ENCODE measurements at regions not wholly inside any gene's neighbourhood (a gene's known extent, or its start where the extent isn't known, plus 50 kb on each side); places are given as distances from the start of the nearest gene placed in this dataset.
"Not testable (repeated sequence)": the region's sequence is repeated elsewhere in the genome, so short reads cannot be mapped to it uniquely, and the experiment has no call there.

DNA sequence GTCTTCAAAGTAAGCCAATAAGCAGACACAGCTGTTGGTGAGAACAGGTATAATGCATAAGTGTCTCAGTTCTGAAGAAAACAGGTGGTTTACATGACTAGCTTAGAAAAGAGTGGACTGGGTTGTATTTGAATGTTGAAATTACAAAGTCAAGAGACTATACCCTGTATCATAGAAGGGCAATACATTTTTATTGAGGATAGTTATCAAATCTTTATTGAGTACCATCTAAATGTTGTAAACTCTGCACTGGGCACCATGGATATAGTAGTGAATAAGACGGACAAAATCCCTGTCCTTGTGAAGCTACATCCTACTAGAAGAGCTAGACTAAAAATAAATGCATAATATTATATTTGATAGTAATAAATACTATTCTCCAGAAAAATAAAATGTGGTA, 88.5 kb upstream of the CDC42EP3 start:
- DNase-seq, result not testable (repeated sequence)

GRCh38 chr2:37760471-37760870, 89.0 kb upstream of the CDC42EP3 start:
- DNase-seq, result no peak

GRCh38 chr2:37762281-37762680, 90.8 kb upstream of the CDC42EP3 start:
- DNase-seq, result not testable (repeated sequence)

DNA sequence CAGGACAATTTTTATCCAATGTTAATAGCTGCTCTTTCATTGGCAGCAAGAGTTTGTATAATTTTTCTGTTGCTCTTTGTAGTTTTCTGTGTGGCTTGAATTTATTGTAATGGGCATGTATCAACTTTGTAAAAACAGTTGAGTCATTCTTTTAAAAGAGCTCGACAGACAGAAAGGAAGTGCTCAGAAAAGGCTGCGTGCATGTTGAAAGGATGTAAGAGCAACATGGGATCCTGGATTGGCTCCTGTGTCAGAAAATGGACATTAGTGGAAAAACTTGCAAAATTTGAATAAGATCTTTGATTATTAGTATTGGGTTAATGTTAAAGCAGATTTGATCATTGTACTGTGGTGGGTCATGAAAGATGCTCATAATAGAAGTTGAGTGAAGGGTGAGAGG, 93.3 kb upstream of the CDC42EP3 start:
- no peak for DNase-seq

- DNase-seq, result no peak
These were observed 94.7 kb upstream of the CDC42EP3 start for GRCh38 chr2:37766106-37766505.

DNA sequence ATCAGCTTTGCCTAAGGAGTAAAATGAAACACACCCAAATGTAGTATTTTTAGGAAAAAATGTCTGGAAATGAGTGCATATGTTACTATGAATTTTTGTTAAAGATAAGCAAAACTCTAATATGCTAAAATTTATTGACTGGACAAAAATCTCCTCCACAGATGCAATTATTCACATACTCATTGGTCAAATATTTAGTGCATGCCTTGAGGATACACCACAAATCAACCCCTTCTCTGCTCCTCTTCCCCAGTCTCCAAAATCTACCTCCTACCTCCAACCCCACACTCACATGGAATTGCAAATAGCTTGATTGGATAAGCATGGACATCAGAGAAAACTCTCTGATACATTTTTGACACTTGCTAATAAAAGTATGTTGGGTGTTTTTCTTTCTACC, 95.6 kb upstream of the CDC42EP3 start:
- DNase-seq, result no peak

GRCh38 chr2:37767959-37768925, 96.8 kb upstream of the CDC42EP3 start:
- no peak for DNase-seq

DNA sequence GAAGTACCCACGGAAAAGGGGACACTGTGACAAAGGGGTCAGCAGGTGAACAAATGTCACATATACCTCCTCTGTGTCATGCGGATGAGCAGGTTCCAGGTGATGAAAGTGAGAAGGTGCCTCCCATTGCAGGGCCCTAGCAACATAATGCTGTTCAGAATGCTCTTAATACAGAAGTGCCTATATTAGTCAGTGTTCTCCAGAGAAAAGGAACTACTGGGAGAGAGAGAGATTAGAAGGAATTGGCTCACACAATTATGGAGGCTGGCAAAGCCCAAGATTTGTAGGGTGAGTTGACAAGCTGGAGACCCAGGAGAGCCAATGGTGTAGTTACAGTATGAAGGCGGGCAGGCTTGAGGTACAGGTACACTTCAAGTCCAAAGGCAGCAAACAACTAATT, 98.1 kb upstream of the CDC42EP3 start:
- no peak for DNase-seq

DNA sequence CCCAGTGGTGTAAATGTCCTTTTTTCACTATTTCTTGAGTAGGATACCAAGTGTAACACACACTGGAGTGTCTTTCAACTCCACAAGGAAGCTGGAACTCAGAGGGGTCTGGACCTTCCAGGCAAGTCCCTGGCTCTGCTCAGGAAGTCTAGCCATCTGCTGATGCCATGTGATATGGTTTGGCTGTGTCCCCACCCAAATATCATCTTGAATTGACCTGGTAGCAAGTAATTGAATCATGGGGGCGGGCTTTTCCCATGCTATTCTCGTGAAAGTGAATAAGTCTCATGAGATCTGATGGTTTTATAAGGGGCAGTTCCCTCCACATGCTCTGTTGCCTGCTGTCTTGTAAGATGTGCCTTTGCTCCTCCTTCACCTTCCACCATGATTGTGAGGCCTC, 99.4 kb upstream of the CDC42EP3 start:
- no peak for DNase-seq

DNA sequence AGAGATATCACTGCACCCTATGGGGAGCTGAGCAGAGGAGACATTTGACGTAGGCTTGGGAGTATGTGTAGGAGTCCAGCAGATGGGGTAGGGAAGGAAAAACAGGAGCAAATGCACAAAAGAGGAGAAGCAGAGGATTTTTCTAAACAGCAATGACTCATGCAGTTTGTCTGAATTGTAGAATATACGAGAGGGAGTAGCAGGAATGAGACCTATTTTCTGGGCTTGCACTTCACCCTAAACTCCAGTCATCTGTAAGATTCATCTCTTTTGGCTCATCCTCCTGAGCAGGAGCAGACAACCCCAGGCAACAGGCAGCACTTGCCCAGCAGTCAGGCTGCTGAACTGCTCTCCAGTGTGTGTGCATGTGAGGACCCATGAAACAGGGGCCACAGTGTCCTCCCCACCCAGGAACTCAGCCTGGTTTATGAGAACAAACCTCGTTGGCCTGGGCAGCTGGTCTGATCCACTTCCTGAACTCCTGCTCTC, 100.2 kb upstream of the CDC42EP3 start:
- DNase-seq, result no peak

DNA sequence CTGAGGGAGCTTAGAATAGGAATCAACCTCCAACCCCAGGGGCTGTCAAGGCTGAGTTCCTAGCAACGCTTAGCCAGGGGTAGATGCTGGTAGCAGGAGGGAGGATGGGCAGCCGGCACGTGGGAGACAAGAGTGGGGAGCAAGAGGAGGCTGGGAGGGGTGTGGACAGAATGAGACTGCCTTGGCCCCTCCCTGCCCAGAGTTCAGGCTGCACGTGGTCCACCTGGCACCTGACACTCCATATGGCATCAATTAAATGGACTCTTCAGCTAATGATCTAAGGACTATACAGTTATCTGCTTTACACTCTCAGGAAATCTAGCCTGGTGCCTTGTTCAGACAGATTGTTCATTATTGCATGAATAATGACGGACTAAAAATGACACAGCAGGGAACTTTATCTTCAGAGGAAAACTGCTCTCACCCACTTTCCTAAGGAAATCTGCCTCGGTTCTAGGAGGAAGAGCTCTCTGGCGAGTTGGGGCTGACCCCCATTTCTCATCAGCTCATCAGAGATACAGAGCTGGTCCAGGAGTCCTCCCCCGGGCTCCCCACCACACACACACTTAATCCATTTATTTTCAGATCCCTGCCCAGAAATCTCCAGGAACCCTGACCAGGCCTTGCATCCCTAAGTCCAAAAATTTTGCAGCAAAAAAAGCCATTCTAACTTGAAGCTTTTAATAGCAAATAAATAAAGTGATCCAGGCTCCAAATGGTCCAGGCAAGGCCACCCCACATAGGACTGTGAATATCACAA, 102.1 kb upstream of the CDC42EP3 start:
- no peak for DNase-seq

GRCh38 chr2:37774171-37774944, 102.9 kb upstream of the CDC42EP3 start:
- not testable (repeated sequence) for DNase-seq

GRCh38 chr2:37774976-37775907, 103.8 kb upstream of the CDC42EP3 start:
- no peak for DNase-seq

GRCh38 chr2:37775908-37776250, 104.4 kb upstream of the CDC42EP3 start:
- DNase-seq, result no peak

DNA sequence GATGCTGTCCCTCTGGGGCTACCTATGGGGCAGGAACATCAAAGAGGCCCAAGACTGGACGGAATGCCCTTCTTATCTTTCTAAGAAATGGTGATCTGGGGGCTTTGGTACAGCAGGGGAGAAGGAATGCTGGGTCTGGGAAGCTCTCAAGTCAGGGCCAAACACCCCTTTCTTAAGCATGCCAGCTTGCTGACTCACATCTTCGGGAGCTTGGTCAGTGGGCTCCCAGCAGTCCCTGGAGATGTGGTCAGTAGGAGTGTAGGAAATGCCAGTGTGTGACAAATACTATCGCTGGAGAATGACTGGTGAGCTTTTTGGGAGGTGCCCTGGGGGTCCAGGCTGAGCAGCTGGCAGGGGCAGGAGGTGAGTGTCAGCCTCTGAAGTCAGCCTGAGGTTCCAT, 105.0 kb upstream of the CDC42EP3 start:
- no peak for DNase-seq

DNA sequence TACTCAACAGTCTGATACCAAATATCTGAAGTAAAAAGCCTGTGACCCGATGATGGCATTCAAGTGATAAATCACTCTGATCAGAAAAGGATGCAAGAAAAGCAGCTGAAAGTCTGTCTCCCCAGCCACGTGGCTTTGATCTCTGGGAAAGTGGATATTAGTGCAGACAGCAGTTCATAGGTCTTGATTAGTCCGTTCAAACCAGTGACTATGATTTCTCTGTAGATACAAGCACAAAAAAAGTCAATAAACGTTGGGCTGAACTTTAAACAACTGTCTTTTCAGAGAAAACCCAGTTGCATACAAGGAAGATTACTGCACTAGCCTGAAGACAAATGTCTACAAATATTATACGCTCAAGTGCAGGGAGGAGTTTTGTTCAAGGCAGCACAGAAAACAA, 107.7 kb upstream of the CDC42EP3 start:
- DNase-seq, result no peak

GRCh38 chr2:37779611-37780386, 108.4 kb upstream of the CDC42EP3 start:
- no peak for DNase-seq

DNA sequence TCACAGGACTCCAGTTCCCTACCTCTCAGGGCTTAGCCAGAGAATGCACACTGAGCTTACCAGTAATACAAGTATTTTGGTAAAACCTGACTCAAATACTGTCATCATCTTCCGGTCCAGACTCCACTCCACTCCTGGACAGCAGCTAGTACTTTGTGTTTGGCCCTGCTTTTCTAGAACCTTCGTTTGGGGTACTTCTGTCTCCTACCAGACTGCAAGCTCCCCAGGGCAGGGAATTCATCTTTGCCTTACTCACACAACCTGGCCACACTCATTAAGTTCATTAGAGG, 108.9 kb upstream of the CDC42EP3 start:
- DNase-seq, result no peak

DNA sequence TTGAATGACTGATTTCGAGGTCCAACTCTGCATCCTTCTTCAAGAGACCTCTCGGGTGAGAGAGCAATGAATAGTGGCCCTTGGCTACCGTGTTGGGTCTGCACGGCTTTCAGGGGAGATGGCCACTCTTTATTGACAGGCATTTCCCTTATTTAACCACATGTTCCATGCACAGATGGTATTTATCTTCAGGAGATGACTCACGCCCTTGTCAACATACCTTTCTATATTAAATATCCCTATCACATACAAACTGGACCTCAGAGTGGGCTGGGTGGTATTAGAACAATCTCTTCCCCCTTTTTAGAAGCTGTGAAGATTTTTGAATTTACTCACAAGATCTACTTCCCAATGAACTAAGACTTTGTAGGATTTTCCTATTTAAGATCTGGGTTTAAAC, 109.6 kb upstream of the CDC42EP3 start:
- DNase-seq, result no peak

DNA sequence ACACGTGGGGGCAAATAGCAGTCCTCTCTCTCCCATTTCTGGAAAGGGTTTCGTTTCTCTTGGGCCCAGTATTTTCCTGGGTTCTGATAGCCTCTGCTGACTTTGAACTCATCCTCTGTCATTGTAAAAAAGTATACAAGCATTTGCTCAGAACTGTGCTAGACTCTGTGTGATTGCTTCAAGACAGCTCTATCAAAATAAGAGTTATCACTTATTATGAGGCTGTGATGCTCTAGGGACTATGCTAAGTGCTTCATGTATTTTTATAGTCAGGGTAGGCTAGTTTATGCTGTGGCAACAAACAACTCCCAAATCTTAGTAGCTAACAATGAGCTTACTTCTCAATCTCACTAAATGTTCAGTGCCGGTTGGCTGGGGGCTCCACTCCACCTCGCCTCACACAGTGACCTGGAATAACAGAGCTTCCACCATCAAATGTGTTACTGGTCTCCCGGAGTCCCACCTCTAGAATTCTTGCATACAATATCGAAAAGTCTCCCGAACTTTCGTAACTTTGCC, 110.8 kb upstream of the CDC42EP3 start:
- DNase-seq, result no peak

- no peak for DNase-seq
These were observed 111.4 kb upstream of the CDC42EP3 start for GRCh38 chr2:37782721-37783371.
